HCT116 (cell line): ENCODE measurements at regions not wholly inside any gene's neighbourhood (a gene's known extent, or its start where the extent isn't known, plus 50 kb on each side); places are given as distances from the start of the nearest gene placed in this dataset.

Experiments used
- ATAC-seq: fragments of 200-7000 bp; cut with Tn5 transposase; 2 replicates; pipeline ENCODE4 v1.9.1; 2020; ENCODE audit warnings: mild to moderate bottlenecking, moderate library complexity
- BruUV-seq: library from RNA; stranded (reverse); fragments of 400-500 nt; replicated peaks from 2 replicates; lab custom pipeline; 2021; lab: Mats Ljungman, UMichigan
- CTCF ChIA-PET: fragments of 300-600 bp; sonication (Branson Sonifier 250); formaldehyde crosslinking; loops from one replicate; lab custom pipeline; 2021; ENCODE audit warnings: antibody characterized with exemption; lab: Charles Lee
- POLR2A ChIA-PET: fragments of 300-600, 350-600 bp; sonication (Branson Sonifier 250); formaldehyde crosslinking; loops from one replicate; lab custom pipeline; 2021; ENCODE audit warnings: antibody characterized with exemption; lab: Charles Lee
- RAD21 ChIA-PET, 2 experiments: fragments of 300-600 bp; sonication (Branson Sonifier 250); formaldehyde crosslinking; loops; one replicate each; lab custom pipeline; 2023; ENCODE audit warnings: low total read pairs in 2 of 2; ENCODE audit not compliant: uncharacterized antibody in 2 of 2, unreplicated experiment in 2 of 2, low non-redundant PET in 1 of 2; lab: Charles Lee
- DNase-seq: peaks from one replicate; pipeline ENCODE4 v3.0.0-alpha.2; 2010; ENCODE audit warnings: low read depth, low spot score
- H2AFZ ChIP-seq: fragments of 200-600 bp; shearing (Covaris generic), sonication (generic); 2 replicates; pipeline ENCODE4 v1.6.1; 2017; ENCODE audit warnings: low read depth, mixed run types, mixed read lengths, antibody characterized with exemption, low read length; ENCODE audit not compliant: poor library complexity, severe bottlenecking
- H3K27ac ChIP-seq: 2 replicates; pipeline ENCODE4 v1.5.1; 2012; ENCODE audit warnings: low read depth, low read length
- H3K27me3 ChIP-seq: fragments of 200-600 bp; sonication (generic); 2 replicates; pipeline ENCODE4 v1.6.1; 2016; ENCODE audit warnings: mixed run types, low read length, mixed read lengths; ENCODE audit not compliant: insufficient read depth
- H3K36me3 ChIP-seq, 2 experiments: fragments of 200-500 bp in 1 of 2; fragments of 200-600 bp in 1 of 2; sonication (Bioruptor generic) in 1 of 2; sonication (generic) in 1 of 2; 2 replicates each; pipeline versions ENCODE4 v1.5.1 to v1.6.1; 2014 to 2016; ENCODE audit warnings: low read length in 2 of 2, inconsistent platforms in 1 of 2, mixed read lengths in 1 of 2, mixed run types in 1 of 2; ENCODE audit not compliant: insufficient read depth in 2 of 2, control insufficient read depth in 1 of 2
- H3K4me1 ChIP-seq, 2 experiments: fragments of 200-600 bp in 1 of 2; sonication (generic) in 1 of 2; 2 replicates each; pipeline versions ENCODE4 v1.5.1 to v1.6.1; 2012 to 2017; ENCODE audit warnings: low read length in 2 of 2, inconsistent platforms in 1 of 2, mild to moderate bottlenecking in 1 of 2, mixed read lengths in 1 of 2, mixed run types in 1 of 2, moderate library complexity in 1 of 2; ENCODE audit not compliant: insufficient read depth in 2 of 2, control insufficient read depth in 1 of 2
- H3K4me2 ChIP-seq: fragments of 200-600 bp; sonication (generic); 2 replicates; pipeline ENCODE4 v1.6.1; 2017; ENCODE audit warnings: mixed run types, low read length, mixed read lengths
- H3K4me3 ChIP-seq, 2 experiments: fragments of 200-600 bp in 1 of 2; sonication (generic) in 1 of 2; replicated peaks in 1 of 2; 2 replicates each; pipeline ENCODE4 v1.5.1; 2011 to 2016; ENCODE audit warnings: low read length in 2 of 2, control low read depth in 1 of 2, low read depth in 1 of 2, mild to moderate bottlenecking in 1 of 2, mixed read lengths in 1 of 2, mixed run types in 1 of 2
- H3K79me2 ChIP-seq: fragments of 200-600 bp; sonication (generic); 2 replicates; pipeline ENCODE4 v1.6.1; 2017; ENCODE audit warnings: mild to moderate bottlenecking, mixed run types, low read length, moderate library complexity, mixed read lengths; ENCODE audit not compliant: insufficient read depth
- H3K9ac ChIP-seq: fragments of 200-600 bp; sonication (generic); 2 replicates; pipeline ENCODE4 v1.6.1; 2016; ENCODE audit warnings: low read length, mixed read lengths
- H3K9me2 ChIP-seq: fragments of 200-600 bp; sonication (generic), shearing (Covaris generic); 2 replicates; pipeline ENCODE4 v1.6.1; 2017; ENCODE audit warnings: mixed run types, mild to moderate bottlenecking, moderate library complexity; ENCODE audit not compliant: insufficient read depth
- H3K9me3 ChIP-seq, 2 experiments: fragments of 200-500 bp in 1 of 2; fragments of 200-600 bp in 1 of 2; sonication (Bioruptor generic) in 1 of 2; sonication (generic) in 1 of 2; 2 replicates each; pipeline ENCODE4 v1.6.1; 2014 to 2017; ENCODE audit warnings: low read length in 2 of 2, mixed read lengths in 2 of 2, inconsistent platforms in 1 of 2, low read depth in 1 of 2, mild to moderate bottlenecking in 1 of 2, mixed run types in 1 of 2, moderate library complexity in 1 of 2; ENCODE audit not compliant: control insufficient read depth in 1 of 2, insufficient read depth in 1 of 2
- H4K20me1 ChIP-seq: fragments of 200-600 bp; sonication (generic), shearing (Covaris generic); 2 replicates; pipeline ENCODE4 v1.6.1; 2017; ENCODE audit warnings: mixed run types, mild to moderate bottlenecking, moderate library complexity; ENCODE audit not compliant: insufficient read depth
- TCF7L2 ChIP-seq: IDR thresholded peaks from 2 replicates; pipeline ENCODE4 v1.7.0; 2011; ENCODE audit warnings: borderline replicate concordance, inconsistent platforms; ENCODE audit not compliant: insufficient read depth, insufficient read length; ENCODE audit errors: extremely low read depth
- ZNF274 ChIP-seq: fragments of 200-500 bp; sonication (Bioruptor generic); IDR thresholded peaks from 2 replicates; pipeline ENCODE4 v1.6.1; 2014; ENCODE audit warnings: mild to moderate bottlenecking, low read depth, low read length, inconsistent platforms
- intact Hi-C: fragments of 100-400 bp; cut with micrococcal nuclease; formaldehyde crosslinking; loops from 2 replicates; pipeline ENCODE4 v1.10.0; 2022
- TF ChIP-seq, protein P1 (sequence below): IDR thresholded peaks from 2 replicates; pipeline ENCODE4 v1.6.1; 2012; ENCODE audit warnings: low read depth
- TF ChIP-seq, protein P2 (sequence below), 3 experiments: fragments of 200-600 bp in 1 of 3; sonication (generic) in 1 of 3; IDR thresholded peaks in 2 of 3; conservative IDR thresholded peaks in 1 of 3; 2 replicates each; pipeline ENCODE4 v1.5.1; 2012 to 2017; ENCODE audit warnings: low read depth in 2 of 3, low read length in 2 of 3, antibody characterized with exemption in 1 of 3, borderline replicate concordance in 1 of 3, control low read depth in 1 of 3, mild to moderate bottlenecking in 1 of 3, mixed read lengths in 1 of 3, mixed run types in 1 of 3, moderate library complexity in 1 of 3; ENCODE audit not compliant: insufficient read depth in 1 of 3

- ATAC-seq (no peak), DNase-seq (no peak)
- H3K27me3 ChIP-seq = no peaks in the 10 kb centered on the region
- H3K9me3 ChIP-seq = no peaks in the 10 kb centered on the region
- H3K9me2 ChIP-seq = no peaks in the 10 kb centered on the region
- H2AFZ ChIP-seq = no peak overlapping the region
- H3K4me1 ChIP-seq = no peaks in the 10 kb centered on the region
- no peak overlapping the region for H3K27ac ChIP-seq
- H4K20me1 ChIP-seq = no peaks in the 10 kb centered on the region
- no peak overlapping the region for H3K9ac ChIP-seq
- BruUV-seq = no TSS peak
- ChIA-PET RAD21 (no interaction called here), POLR2A (no interaction called here), CTCF (interaction anchor here (1.7 kb wide), 1 partner anchor 11 kb away, joined by 4 read pairs; no protein-coding TSS in a partner anchor)
- intact Hi-C loops = no loop called here
- H3K79me2 ChIP-seq = no peaks in the 10 kb centered on the region
- TF ChIP-seq, protein P1, sequence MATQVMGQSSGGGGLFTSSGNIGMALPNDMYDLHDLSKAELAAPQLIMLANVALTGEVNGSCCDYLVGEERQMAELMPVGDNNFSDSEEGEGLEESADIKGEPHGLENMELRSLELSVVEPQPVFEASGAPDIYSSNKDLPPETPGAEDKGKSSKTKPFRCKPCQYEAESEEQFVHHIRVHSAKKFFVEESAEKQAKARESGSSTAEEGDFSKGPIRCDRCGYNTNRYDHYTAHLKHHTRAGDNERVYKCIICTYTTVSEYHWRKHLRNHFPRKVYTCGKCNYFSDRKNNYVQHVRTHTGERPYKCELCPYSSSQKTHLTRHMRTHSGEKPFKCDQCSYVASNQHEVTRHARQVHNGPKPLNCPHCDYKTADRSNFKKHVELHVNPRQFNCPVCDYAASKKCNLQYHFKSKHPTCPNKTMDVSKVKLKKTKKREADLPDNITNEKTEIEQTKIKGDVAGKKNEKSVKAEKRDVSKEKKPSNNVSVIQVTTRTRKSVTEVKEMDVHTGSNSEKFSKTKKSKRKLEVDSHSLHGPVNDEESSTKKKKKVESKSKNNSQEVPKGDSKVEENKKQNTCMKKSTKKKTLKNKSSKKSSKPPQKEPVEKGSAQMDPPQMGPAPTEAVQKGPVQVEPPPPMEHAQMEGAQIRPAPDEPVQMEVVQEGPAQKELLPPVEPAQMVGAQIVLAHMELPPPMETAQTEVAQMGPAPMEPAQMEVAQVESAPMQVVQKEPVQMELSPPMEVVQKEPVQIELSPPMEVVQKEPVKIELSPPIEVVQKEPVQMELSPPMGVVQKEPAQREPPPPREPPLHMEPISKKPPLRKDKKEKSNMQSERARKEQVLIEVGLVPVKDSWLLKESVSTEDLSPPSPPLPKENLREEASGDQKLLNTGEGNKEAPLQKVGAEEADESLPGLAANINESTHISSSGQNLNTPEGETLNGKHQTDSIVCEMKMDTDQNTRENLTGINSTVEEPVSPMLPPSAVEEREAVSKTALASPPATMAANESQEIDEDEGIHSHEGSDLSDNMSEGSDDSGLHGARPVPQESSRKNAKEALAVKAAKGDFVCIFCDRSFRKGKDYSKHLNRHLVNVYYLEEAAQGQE = no peak
- TF ChIP-seq, protein P2, sequence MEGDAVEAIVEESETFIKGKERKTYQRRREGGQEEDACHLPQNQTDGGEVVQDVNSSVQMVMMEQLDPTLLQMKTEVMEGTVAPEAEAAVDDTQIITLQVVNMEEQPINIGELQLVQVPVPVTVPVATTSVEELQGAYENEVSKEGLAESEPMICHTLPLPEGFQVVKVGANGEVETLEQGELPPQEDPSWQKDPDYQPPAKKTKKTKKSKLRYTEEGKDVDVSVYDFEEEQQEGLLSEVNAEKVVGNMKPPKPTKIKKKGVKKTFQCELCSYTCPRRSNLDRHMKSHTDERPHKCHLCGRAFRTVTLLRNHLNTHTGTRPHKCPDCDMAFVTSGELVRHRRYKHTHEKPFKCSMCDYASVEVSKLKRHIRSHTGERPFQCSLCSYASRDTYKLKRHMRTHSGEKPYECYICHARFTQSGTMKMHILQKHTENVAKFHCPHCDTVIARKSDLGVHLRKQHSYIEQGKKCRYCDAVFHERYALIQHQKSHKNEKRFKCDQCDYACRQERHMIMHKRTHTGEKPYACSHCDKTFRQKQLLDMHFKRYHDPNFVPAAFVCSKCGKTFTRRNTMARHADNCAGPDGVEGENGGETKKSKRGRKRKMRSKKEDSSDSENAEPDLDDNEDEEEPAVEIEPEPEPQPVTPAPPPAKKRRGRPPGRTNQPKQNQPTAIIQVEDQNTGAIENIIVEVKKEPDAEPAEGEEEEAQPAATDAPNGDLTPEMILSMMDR (IDR thresholded peaks at IDR 0.05 in 2 of 3, conservative IDR thresholded peaks at IDR 0.05 in 1 of 3; ENCODE audit: borderline replicate concordance in 1 of 3, insufficient read depth in 1 of 3, low read depth in 2 of 3, low read length in 2 of 3) = peak in 2 of 3 experiments; percentile 13 to 28; a peak in 1 of 6 replicates
- H3K4me2 ChIP-seq = no peak overlapping the region
- no peaks in the 10 kb centered on the region for H3K36me3 ChIP-seq
- H3K4me3 ChIP-seq = no peak overlapping the region
Measured at GRCh38 chr11:60607483-60607882, 91.9 kb upstream of the MS4A8 start.

DNA sequence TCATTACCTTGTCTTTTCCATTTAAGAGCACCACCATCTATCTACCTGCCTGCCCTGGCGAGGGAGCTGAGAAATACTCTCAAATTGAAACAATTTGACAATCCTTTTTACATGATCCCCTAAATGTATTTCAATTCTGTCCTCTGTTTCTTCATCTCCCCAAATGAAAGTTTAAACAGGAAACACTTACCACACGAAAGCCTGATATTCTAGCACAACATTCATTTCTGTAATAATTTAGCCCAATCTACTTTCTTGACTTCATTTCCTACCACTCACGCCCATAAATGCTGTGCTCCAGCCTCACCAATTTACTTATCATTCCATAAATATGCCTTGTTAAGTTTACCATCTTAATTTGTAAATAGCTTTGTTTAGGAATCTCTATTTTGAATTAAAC is 89.8 kb upstream of the MS4A8 start:
- RAD21 ChIA-PET = no interaction called here
- no peak overlapping the region for H3K27ac ChIP-seq
- intact Hi-C loops = no loop called here
- no peak overlapping the region for H3K4me3 ChIP-seq
- no peaks in the 10 kb centered on the region for H3K36me3 ChIP-seq
- no peak for TF ChIP-seq TCF7L2
- no peak for TF ChIP-seq ZNF274
- TF ChIP-seq, all 23 proteins: peak for 0
- H3K9me2 ChIP-seq = no peaks in the 10 kb centered on the region
- no peak overlapping the region for H2AFZ ChIP-seq
- H3K27me3 ChIP-seq = no peaks in the 10 kb centered on the region
- H3K9ac ChIP-seq = no peak overlapping the region
- H3K4me2 ChIP-seq = no peak overlapping the region
- H3K79me2 ChIP-seq = no peaks in the 10 kb centered on the region
- no peaks in the 10 kb centered on the region for H4K20me1 ChIP-seq
- H3K4me1 ChIP-seq = no peaks in the 10 kb centered on the region
- no peaks in the 10 kb centered on the region for H3K9me3 ChIP-seq
- BruUV-seq = no TSS peak
- ChIA-PET CTCF (no interaction called here), POLR2A (no interaction called here)
- no peak for ATAC-seq
- no peak for DNase-seq
